GM21737 (cell line): ENCODE measurements at regions not wholly inside any gene's neighbourhood (a gene's known extent, or its start where the extent isn't known, plus 50 kb on each side); places are given as distances from the start of the nearest gene placed in this dataset.
"Not testable (repeated sequence)": the region's sequence is repeated elsewhere in the genome, so short reads cannot be mapped to it uniquely, and the experiment has no call there.

Experiments used
- ATAC-seq: cut with Tn5 transposase; IDR thresholded peaks from one replicate; pipeline ENCODE4 v1.9.1; 2021; ENCODE audit warnings: mild to moderate bottlenecking, moderate library complexity; ENCODE audit not compliant: unreplicated experiment

DNA sequence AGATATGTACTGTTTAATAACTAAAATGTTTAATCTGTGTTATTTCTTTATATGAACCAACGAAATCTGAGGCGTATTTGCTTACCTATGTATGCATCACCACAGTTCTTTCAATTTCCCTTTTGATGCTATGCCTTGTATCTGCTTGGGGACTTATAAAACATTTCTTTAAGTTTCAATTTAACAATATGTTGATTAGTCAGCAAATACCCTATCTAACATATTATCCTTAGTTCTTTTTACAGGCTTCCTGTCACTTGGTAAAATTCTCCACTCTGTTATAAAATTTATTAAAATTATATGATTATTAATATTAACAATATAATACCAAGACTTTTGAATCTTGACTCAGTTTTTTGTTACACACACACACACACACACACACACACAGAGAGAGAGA, 174.3 kb downstream of the CPS1 start:
- no peak for ATAC-seq

DNA sequence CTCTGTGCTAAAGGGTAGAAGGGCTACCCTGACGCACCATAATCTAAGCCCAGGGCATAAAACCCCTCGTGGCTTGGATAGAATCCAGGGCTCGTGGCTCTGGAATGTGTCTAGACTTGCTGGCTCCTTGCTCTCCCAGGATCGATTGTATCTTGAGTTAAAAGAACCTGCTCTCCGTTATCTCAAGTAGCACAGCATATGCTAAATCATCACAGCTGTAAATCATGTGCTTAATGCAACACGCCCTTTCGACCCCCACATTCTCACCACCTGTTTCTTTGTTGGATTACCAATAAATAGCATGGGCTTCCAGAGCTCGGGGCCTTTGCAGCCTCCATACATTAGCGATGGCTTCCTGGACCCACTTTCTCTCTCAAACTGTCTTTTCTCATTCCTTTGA, 190.4 kb downstream of the CPS1 start:
- ATAC-seq: not testable (repeated sequence)

DNA sequence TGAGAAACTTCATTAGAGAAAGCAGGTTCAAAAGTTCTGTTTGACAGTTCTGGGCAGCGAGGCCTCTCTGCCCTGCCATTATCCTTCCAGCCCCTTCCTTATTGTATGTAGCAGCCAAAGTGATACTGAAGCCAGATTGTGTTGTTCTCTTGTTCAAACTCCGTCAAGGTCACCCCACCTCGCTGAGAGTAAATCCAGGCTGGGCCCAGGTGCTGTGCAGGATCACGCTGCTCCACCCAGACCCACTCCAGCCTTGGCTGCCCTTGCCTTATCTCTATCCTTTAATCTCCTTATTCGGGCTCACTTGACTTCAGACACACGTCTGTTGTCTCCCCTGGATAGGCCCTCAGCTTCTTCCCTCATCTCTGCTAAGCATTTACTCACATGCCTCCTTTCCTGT, 196.1 kb downstream of the CPS1 start:
- ATAC-seq: no peak

DNA sequence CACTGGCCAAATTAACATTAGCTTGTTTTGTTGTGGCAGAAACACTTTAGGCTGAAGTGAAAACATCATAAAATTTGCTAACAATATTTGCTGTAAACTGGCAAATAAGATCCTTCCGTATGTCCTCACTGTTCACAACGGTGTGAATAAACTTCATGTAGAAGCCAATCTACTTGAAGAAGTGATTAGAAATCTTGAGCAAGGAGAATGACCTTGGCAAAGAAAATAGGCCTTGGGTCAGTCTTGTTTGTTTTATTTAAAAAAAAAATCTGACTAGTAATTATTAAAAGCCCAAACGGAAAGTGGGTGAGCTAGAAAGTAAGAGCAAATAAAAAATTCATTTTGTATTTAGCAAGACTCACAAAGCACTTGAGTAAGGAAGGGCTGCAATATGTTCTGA, 197.0 kb downstream of the CPS1 start:
- no peak for ATAC-seq

DNA sequence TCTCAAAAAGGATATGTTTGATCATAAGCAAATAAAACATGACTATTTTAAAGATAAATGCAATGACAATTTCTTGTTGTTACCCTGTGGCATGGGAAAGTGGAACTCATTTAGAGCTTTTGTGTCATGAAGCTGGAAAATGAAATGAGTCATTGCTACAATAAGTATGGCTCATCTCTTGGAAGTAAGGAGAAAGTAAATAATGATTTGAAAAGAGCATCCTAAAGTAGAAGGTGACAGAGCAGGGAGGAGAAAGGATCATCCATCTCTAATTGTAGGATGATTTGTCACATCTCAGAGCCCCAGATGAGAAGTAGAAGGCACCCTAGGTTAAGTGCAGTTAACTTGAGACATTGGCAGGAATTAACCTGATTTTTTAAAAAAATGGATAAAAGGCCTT, 200.5 kb downstream of the CPS1 start:
- no peak for ATAC-seq

DNA sequence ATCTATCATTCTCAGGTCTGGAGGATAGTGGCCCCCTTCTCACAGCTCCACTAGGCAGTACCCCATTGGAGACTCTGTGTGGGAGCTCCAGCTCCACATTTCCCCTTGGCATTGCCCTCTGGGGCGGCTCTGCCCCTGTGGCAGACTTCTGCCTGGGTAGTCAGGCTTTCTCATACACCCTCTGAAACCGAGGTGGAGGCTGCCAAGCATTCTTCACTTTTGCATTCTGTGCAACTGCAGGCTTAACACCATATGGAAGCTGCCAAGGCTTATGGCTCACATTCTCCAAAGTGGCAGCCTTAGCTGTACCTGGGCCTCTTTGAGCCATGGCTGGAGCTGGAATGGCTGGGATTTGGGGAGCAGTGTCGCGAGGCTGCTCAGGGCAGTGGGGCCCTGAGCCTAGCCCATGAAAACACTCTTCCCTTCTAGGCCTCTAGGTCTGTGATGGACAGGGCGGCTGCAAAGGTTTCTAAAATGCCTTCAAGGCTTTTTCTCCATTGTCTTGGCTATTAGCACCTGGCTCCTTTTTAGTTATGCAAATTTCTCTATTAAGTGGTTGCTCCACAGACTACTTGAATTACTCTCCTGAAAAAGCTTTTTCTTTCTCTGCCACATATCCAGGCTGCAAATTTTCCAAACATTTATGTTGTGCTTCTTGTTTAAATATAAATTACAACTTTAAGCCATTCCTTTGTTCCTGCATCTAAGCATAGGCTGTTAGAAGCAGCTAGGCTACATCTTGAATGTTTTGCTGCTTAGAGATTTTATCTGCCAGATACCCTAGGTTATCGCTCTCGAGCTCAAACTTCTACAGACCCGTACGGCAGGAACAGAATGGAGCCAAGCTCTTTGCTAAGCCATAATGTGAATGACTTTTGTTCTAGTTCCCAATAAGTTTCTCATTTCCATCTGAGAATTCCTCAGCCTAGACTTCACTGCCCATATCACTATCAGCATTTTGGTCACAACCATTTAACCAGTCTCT, 206.5 kb downstream of the CPS1 start:
- ATAC-seq: no peak

DNA sequence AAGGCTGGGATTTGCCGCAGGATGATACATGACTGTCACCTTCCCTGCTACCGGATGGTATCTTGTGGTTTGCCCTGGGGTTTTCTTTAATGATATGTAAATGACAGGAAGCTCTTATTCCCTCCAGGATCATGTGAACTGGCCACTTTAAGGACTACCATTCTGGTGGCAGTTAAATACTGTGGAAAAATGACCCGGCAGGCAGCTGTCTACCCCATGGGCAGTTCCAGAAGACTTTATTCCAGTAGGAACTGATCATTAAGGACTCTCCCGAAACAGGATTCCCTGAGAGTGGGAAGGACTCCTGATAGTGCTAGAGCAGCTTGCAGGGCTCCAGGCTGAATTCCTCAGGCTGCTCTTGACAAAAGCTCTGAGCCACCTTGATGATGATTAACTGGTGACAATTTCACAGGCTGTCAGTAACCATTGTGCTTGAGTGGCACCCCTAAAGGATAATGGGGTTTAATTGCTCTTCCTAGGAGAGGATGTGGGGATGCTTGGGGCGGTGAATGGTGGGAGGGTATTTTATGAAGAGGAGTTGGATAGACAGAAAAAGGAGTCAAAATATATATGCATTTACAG, 212.0 kb downstream of the CPS1 start:
- no peak for ATAC-seq

DNA sequence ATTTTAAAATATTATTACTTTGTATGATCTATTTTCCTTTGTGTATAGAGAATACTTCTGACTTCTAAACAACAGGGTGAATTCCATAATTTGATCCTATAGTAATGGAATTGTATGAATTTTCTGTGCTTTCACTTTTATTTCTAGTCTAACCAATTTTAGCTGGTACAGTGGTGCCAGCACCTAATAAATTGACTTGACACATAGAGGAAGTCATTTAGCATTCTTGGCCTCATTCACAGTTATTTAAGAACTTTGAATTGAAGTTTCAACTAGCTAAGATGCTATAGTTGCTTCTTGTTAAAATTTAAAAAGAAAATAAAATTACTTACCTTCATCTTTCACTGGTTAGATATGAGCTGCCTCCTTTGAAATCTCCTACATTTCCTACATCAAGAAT, 220.4 kb downstream of the CPS1 start:
- no peak for ATAC-seq

DNA sequence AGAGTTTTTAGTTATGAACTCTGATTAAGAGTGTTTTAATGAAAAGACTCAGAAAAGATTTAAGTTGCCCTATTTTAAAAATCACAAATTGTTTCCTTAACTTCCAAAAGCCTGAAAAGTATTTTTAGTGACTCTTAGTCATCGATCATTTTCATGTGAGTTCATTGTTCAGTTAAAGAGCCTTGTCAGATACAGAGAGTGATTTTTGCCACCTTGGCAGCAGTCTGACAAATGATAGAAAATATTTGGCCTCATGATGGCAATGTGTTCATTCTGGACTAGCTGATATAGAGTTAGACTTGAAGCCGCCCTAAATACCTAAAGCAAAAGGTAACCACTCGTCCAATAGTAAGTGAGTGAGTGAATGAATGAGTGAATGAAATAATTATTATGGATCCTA, 225.8 kb downstream of the CPS1 start:
- no peak for ATAC-seq

DNA sequence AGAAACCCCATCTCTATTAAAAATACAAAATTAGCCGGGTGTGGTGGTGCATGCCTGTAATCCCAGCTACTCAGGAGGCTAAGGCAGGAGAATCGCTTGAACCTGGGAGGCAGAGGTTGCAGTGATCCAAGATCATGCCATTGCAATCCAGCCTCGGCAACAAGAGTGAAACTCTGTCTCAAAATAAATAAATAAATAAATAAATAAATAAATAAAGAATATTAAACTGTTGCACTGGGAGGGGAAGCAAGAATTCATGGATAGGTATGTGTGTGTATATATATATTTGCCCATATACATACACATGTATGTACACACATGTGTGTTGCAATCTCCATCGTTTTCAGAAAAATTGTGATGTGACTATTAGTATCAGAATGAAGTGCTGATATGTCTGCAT, 231.4 kb downstream of the CPS1 start:
- not testable (repeated sequence) for ATAC-seq

DNA sequence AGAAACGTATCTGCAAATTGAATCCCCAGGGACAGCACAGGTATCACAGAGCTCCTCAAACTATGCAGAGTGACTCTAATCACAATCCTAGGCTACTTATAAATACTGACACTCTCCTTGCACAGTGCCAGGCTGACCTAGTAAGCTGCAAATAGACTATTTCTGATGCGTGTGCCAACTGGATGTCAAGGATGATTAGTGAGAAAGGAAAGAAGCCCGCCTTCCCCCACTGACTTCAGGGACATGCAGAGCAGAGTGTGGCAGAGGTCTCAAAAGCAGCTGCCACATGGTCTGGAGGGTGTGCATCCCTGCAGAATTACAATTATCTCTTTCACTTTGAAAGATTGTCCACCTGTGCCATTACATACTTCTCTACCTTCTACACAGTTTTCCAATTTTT, 235.6 kb downstream of the CPS1 start:
- ATAC-seq: no peak

DNA sequence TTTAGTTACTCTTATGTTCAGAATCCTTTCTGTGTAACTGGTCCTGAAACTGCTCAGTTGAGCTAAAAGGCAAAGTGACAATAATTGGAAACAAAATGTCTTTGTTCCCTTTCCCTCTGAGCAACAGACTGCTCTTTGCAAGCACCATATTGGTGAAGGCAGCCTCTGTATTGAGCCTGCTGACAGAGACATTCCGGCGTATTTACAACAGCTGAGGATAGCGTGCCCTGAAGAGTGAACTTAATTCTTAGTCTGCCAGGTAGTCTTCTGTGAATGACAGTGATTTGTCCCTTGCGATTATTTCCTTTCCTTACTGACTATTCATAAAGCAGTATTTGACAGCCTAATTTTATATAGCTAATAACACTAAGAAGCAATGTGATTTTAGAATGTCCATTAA, 239.1 kb downstream of the CPS1 start:
- no peak for ATAC-seq

DNA sequence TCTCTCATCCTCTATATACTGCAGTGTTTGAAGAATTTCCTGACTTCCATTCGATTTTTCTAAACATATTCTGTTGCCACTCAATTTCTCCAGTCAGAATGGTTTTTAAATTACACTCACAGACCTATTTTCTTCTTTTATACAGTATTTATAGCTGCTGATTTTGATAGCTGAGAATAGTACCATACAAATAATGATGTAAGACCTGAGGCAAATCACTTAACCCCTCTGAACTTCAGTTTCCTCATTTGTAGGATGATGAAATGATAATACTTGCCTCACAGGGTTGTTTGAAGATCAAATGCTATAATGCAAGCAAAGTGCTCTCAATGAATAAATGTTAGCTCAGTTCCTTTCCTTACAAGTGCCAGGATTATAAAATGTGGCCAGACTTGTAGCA, 241.8 kb downstream of the CPS1 start:
- no peak for ATAC-seq

DNA sequence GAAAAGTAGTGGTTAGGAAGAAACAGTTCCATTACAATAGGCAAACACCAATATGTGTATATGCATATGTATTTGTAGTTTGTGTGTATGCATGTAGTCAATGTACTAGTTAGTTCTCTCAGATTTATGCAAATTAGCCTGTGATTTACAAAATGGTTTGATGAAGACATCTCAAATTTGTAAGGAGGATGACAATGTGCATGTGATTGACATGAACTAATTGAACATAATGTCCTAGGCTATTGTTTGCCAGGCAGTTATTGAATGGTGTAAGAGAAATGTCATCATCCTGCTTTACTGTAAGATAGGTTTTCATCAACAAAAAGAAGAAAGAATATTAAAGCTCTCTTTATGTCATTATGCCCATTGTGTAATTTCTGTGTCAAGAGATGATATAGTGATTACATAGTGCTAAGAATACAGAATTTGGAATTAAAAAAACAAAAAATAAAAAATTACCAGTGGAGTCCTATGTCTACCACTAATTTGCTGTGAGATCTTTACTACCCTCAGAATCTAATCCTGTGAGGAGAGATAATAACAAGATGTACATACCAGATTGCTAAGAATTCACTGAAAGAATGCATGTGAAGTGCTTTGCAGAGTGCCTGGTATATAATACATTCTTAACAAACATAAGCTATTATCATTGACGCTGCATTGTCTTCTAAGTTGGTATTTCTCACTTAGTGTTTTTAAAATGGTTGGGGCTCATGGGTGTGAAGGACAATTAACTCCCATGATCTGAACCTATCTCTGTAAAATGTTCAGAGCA, 258.0 kb downstream of the CPS1 start:
- no peak for ATAC-seq

DNA sequence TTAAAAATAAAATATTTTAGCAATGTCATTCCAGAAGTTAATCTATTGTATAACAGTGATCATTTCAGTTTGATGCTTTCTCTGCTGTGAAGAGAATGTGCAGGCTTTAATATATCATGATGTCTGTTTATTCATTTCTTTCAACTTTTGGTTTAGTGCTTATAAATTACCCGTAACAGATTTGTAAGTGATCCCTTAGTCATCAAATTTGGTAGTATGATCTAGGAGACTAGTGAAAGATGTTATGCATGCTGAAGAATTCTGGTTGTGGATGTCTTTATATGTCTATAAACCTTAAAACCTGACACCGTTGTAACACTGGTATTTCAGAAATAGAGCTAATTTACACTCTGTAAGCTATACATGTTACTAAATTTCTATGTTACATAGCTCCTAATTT, 260.4 kb downstream of the CPS1 start:
- ATAC-seq: no peak

DNA sequence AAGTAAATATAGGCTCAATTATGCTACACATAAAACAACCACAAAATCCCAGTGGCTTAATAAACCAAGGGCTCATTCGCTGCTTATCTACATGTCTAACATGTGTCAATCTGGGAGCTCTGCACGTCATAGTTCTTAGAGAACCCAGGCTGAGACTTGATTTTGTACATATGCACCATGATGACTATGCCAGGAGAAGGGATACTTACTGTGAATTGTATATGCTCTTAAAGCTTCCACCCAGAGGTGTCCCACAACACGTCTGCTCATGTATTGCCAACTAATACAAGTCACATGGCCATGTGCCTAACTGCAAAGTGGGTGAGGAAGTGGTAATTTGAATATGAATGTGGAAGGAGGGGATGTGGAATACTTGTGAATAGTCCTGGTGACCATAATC, 262.1 kb downstream of the CPS1 start:
- no peak for ATAC-seq

DNA sequence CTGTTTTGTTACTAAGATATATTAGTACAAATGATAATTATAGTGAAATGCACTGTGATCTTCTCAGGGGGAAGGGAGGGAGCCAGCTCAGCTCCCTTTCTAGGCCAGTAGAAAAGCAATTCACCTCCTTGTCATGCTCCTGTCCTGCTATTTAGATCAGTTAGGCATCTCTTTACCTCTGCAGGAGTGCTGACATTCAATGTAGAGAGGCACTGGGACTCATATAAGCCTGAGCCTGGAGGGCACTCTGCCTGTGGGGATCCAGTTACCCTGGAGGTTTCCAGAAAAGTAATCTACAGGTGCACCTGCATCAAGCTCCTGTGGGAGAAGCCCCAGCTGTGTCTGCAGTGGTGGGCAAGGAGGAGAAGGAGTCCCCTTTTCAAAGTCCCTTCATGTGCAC, 277.0 kb downstream of the CPS1 start:
- ATAC-seq: no peak

DNA sequence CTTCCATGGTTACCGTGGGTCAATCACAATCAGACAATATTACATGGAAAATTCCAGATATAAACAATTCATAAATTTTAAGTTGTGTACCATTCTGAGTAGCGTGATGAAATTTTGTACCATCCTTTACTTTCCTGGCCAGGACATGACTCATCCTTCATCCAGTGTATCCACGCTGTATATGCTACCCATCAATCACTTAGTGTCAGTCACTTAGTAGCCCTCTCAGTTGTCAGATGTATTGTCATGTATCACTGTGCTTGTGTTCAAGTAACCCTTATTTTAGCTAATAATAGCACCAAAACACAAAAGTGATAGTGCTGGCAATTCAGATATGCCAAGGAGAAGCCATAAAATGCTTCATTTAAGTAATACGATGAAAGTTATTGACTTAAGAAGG, 282.6 kb downstream of the CPS1 start:
- ATAC-seq: no peak

DNA sequence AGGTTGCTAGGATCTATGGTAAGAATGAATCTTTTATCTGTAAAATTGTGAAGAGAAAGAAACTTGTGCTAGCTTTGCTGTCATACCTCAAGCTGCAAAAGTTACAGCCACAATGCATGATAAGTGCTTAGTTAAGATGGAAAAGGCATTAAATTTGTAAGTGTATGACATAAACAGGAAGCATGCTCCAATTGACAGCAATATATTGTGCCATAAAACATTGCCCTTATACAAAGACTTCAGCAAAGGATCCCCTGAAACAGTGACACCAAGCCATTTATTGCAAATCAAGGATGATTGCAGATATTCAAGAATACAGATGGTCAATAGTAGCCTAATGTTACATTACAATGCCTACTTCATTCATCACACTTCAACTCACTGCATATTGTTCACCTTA, 283.1 kb downstream of the CPS1 start:
- ATAC-seq: no peak

DNA sequence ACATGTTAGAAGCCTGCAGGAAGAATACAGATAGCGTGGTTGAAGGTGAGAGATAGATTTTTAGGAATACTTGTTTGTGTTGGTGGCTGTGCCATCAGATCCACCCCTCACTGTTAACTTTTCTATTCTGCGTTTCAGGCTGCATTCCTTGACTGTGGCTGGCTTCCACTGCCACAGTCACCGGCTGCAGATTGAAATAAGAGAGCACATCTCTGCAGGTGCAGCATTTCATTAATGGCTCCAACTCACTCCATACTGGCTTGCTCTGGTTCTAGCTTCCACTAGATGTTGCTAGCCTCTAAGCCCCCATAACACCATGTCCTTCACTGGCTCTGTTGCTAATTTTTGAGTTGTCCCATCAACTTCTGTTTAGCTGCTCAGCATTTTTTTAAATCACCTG, 286.5 kb downstream of the CPS1 start:
- ATAC-seq: no peak

DNA sequence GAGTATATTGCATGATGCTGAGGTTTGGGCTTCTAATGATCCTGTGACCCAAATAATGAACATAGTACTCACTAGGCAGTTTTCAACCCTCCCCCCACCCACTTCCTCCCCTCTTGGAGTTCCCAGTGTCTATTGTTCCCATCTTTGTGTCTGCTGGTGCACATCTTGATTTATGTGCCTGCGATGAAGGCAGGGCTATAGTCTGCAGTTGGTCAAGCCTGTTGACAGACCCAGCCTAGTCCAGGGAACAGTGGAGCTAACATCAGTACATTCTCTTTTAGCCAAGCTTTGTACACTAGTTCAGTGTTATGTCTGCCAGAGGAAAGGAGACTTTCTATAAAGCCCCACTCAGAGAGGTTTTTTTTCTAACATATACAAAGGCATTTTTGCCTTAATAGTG, 287.6 kb downstream of the CPS1 start:
- no peak for ATAC-seq

DNA sequence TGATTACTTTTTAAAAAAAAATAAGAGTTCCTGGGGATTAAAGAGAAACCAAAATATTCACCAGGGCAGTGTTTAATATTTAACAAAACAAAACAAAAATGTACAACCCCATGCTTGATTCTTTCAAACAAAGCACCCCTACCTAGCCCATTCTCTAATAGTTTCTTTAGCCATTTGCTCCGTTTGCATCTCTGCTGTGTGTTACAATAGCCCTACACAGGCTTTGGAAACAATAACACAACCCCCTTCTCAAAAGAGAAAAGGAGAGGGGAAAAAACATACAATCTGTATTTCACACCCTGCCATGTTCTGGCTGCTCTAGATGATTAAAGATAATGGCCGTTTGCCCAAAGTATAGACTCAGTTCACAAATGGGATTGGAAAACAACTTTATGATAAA, 302.9 kb downstream of the CPS1 start:
- no peak for ATAC-seq
